Loucy (cell line): ENCODE measurements at regions not wholly inside any gene's neighbourhood (a gene's known extent, or its start where the extent isn't known, plus 50 kb on each side); places are given as distances from the start of the nearest gene placed in this dataset.
A peak's percentile ranks its signal among the peaks of the same experiment; 100 is the strongest.

ENCODE experiments used
- H2AFZ ChIP-seq: fragments of 200-600 bp; sonication (generic); 2 replicates; pipeline ENCODE4 v1.6.0; 2016; ENCODE audit warnings: antibody characterized with exemption, mild to moderate bottlenecking, low read length, moderate library complexity
- H3F3A ChIP-seq: fragments of 200-600 bp; 2 replicates; pipeline ENCODE4 v1.6.0; 2016; ENCODE audit warnings: antibody characterized with exemption, low read depth, mild to moderate bottlenecking
- H3K27me3 ChIP-seq: fragments of 200-600 bp; sonication (generic); 2 replicates; pipeline ENCODE4 v1.6.1; 2014; ENCODE audit warnings: low read length, mild to moderate bottlenecking; ENCODE audit not compliant: insufficient read depth, poor library complexity, severe bottlenecking
- H3K36me3 ChIP-seq: fragments of 200-600 bp; sonication (generic); 2 replicates; pipeline ENCODE4 v1.6.1; 2016; ENCODE audit warnings: low read length; ENCODE audit not compliant: insufficient read depth
- H3K4me1 ChIP-seq: fragments of 200-600 bp; sonication (generic); 2 replicates; pipeline ENCODE4 v1.5.1; 2014; ENCODE audit warnings: low read length, mild to moderate bottlenecking; ENCODE audit not compliant: insufficient read depth, poor library complexity, severe bottlenecking
- H3K4me2 ChIP-seq: fragments of 200-600 bp; sonication (generic); 2 replicates; pipeline ENCODE4 v1.6.0; 2014; ENCODE audit warnings: antibody characterized with exemption, low read length, low read depth, mild to moderate bottlenecking; ENCODE audit not compliant: poor library complexity, severe bottlenecking
- H3K4me3 ChIP-seq: fragments of 200-600 bp; sonication (generic); 2 replicates; pipeline ENCODE4 v1.5.1; 2014; ENCODE audit warnings: low read length, mild to moderate bottlenecking, mixed read lengths; ENCODE audit not compliant: poor library complexity, severe bottlenecking
- H3K79me2 ChIP-seq: fragments of 200-600 bp; sonication (generic); 2 replicates; pipeline ENCODE4 v1.6.1; 2014; ENCODE audit warnings: low read length; ENCODE audit not compliant: insufficient read depth
- H3K9ac ChIP-seq: fragments of 200-600 bp; sonication (generic); 2 replicates; pipeline ENCODE4 v1.6.0; 2014; ENCODE audit warnings: mild to moderate bottlenecking, low read depth, low read length, moderate library complexity; ENCODE audit not compliant: poor library complexity, severe bottlenecking
- H3K9me2 ChIP-seq: fragments of 200-600 bp; sonication (generic); replicated peaks from 2 replicates; pipeline ENCODE4 v1.6.1; 2016; ENCODE audit warnings: low read depth, low read length, mixed read lengths
- H3K9me3 ChIP-seq: fragments of 200-600 bp; sonication (generic); 2 replicates; pipeline ENCODE4 v1.6.1; 2014; ENCODE audit warnings: mild to moderate bottlenecking, antibody characterized with exemption, low read length, low read depth; ENCODE audit not compliant: insufficient read depth
- H4K20me1 ChIP-seq: fragments of 200-600 bp; sonication (generic); 2 replicates; pipeline ENCODE4 v1.6.0; 2014; ENCODE audit warnings: antibody characterized with exemption, low read length, mild to moderate bottlenecking; ENCODE audit not compliant: insufficient read depth, poor library complexity, severe bottlenecking
- CTCF ChIP-seq: fragments of 200-600 bp; sonication (generic); conservative IDR thresholded peaks from 2 replicates; pipeline ENCODE4 v1.5.1; 2014; ENCODE audit warnings: mild to moderate bottlenecking, antibody characterized with exemption, low read length
- EZH2phosphoT487 ChIP-seq: fragments of 200-600 bp; IDR thresholded peaks from 2 replicates; pipeline ENCODE4 v1.6.1; 2018; ENCODE audit warnings: antibody characterized with exemption, mild to moderate bottlenecking, moderate library complexity, borderline replicate concordance

- H3K27me3 ChIP-seq = no peaks in the 10 kb centered on the region
- 0 out of 2 replicates have a peak overlapping the region, but pooled peaks have one; percentile 14 for H2AFZ ChIP-seq
- no peaks in the 10 kb centered on the region for H3F3A ChIP-seq
- H3K9me2 ChIP-seq = no peaks in the 10 kb centered on the region
- no peaks in the 10 kb centered on the region; the same call in 1 of the 2 replicates for H3K9me3 ChIP-seq
- no peak overlapping the region for H3K9ac ChIP-seq
- no peaks in the 10 kb centered on the region for H3K36me3 ChIP-seq
- peak overlapping the region; percentile 58 for H3K4me2 ChIP-seq
- peak overlapping the region; percentile 13 for H3K4me3 ChIP-seq
- H4K20me1 ChIP-seq = no peaks in the 10 kb centered on the region
- H3K4me1 ChIP-seq = peaks cover 17% of the 10 kb centered on the region
- TF ChIP-seq CTCF (no peak), EZH2phosphoT487 (no peak)
- H3K79me2 ChIP-seq = no peaks in the 10 kb centered on the region
These were observed 61.0 kb downstream of the RPP21 start for GRCh38 chr6:30405934-30406333.

GRCh38 chr6:30409184-30409583 is 64.2 kb downstream of the RPP21 start:
- peaks cover 17% of the 10 kb centered on the region for H3K4me1 ChIP-seq
- H2AFZ ChIP-seq = no peak overlapping the region
- no peaks in the 10 kb centered on the region for H3K9me2 ChIP-seq
- no peak overlapping the region for H3K4me3 ChIP-seq
- peaks cover 5% of the 10 kb centered on the region for H3K27me3 ChIP-seq
- H3K79me2 ChIP-seq = no peaks in the 10 kb centered on the region
- TF ChIP-seq EZH2phosphoT487 (no peak), CTCF (no peak)
- no peak overlapping the region for H3K9ac ChIP-seq
- H4K20me1 ChIP-seq = no peaks in the 10 kb centered on the region
- no peak overlapping the region for H3K4me2 ChIP-seq
- H3K36me3 ChIP-seq = no peaks in the 10 kb centered on the region
- no peaks in the 10 kb centered on the region; the same call in 1 of the 2 replicates for H3K9me3 ChIP-seq
- no peaks in the 10 kb centered on the region for H3F3A ChIP-seq

- H3F3A ChIP-seq = no peaks in the 10 kb centered on the region
- H3K9me2 ChIP-seq = no peaks in the 10 kb centered on the region
- H3K4me3 ChIP-seq = no peak overlapping the region
- TF ChIP-seq CTCF (peak; percentile 71), EZH2phosphoT487 (no peak)
- H3K4me2 ChIP-seq = peak overlapping the region; percentile 25
- no peaks in the 10 kb centered on the region; the same call in 1 of the 2 replicates for H3K9me3 ChIP-seq
- H4K20me1 ChIP-seq = no peaks in the 10 kb centered on the region
- no peak overlapping the region for H3K9ac ChIP-seq
- no peak overlapping the region for H2AFZ ChIP-seq
- no peaks in the 10 kb centered on the region for H3K36me3 ChIP-seq
- no peaks in the 10 kb centered on the region for H3K79me2 ChIP-seq
- peaks cover 5% of the 10 kb centered on the region for H3K27me3 ChIP-seq
- peaks cover 7% of the 10 kb centered on the region for H3K4me1 ChIP-seq
These were observed 66.7 kb downstream of the RPP21 start for GRCh38 chr6:30411515-30412207.
